ENCODE measurements at regions not wholly inside any gene's neighbourhood (a gene's known extent, or its start where the extent isn't known, plus 50 kb on each side); places are given as distances from the start of the nearest gene placed in this dataset.

- peaks cover 52% of the 10 kb centered on the region for H3K27me3 ChIP-seq (ENCODE audit: insufficient read depth, low read length)
- no peak overlapping the region for H2AFZ ChIP-seq (ENCODE audit: low read depth, low read length, poor library complexity, severe bottlenecking)
- ATAC-seq (no peak), DNase-seq (ENCODE audit: low read depth, low spot score) (no peak)
- TF ChIP-seq ATF3 (IDR thresholded peaks at IDR 0.05) (no peak), EZH2 (IDR thresholded peaks at IDR 0.05) (no peak)
- no peak overlapping the region for H3K9ac ChIP-seq (ENCODE audit: low read length)
- H3K27ac ChIP-seq (ENCODE audit: low read depth, low read length), result no peak overlapping the region
- H3K4me2 ChIP-seq (ENCODE audit: low read length), result no peak overlapping the region
- ChIA-PET RAD21 (ENCODE audit: low non-redundant PET in 1 of 2, low total read pairs in 2 of 2, uncharacterized antibody in 2 of 2, unreplicated experiment in 2 of 2) (interaction anchor here in 1 of 2 experiments (0.7 kb wide), 1 partner anchor 40 kb away, joined by 3 read pairs; no protein-coding TSS in a partner anchor), CTCF (no interaction called here), POLR2A (no interaction called here)
- no peaks in the 10 kb centered on the region for H3K4me1 ChIP-seq (ENCODE audit: control insufficient read depth in 1 of 2, insufficient read depth in 2 of 2, low read length in 2 of 2)
- no peaks in the 10 kb centered on the region for H3K79me2 ChIP-seq (ENCODE audit: insufficient read depth, low read length)
- H3K9me3 ChIP-seq (ENCODE audit: control insufficient read depth in 1 of 2, insufficient read depth in 1 of 2, low read depth in 1 of 2, low read length in 2 of 2), result no peaks in the 10 kb centered on the region
- intact Hi-C loops (cut with micrococcal nuclease), result no loop called here
- no peaks in the 10 kb centered on the region for H4K20me1 ChIP-seq (ENCODE audit: insufficient read depth)
- no TSS peak for BruUV-seq (replicated peaks)
- H3K36me3 ChIP-seq (ENCODE audit: control insufficient read depth in 1 of 2, insufficient read depth in 2 of 2, low read length in 2 of 2), result no peaks in the 10 kb centered on the region
- H3K4me3 ChIP-seq (replicated peaks in 1 of 2; ENCODE audit: low read depth in 1 of 2, low read length in 2 of 2), result no peak overlapping the region
- no peaks in the 10 kb centered on the region for H3K9me2 ChIP-seq (ENCODE audit: insufficient read depth)
Measured at GRCh38 chr12:3973973-3974644, 100.9 kb upstream of the PARP11 start.

- CTCF ChIA-PET, result no interaction called here
- no peak overlapping the region for H3K4me3 ChIP-seq (replicated peaks in 1 of 2; ENCODE audit: low read depth in 1 of 2, low read length in 2 of 2)
- no peak for ATAC-seq
- no peak overlapping the region for H3K4me2 ChIP-seq (ENCODE audit: low read length)
- intact Hi-C loops (cut with micrococcal nuclease), result no loop called here
- H3K36me3 ChIP-seq (ENCODE audit: control insufficient read depth in 1 of 2, insufficient read depth in 2 of 2, low read length in 2 of 2), result no peaks in the 10 kb centered on the region
- H3K27ac ChIP-seq (ENCODE audit: low read depth, low read length), result no peak overlapping the region
- H3K79me2 ChIP-seq (ENCODE audit: insufficient read depth, low read length), result no peaks in the 10 kb centered on the region
- H3K27me3 ChIP-seq (ENCODE audit: insufficient read depth, low read length), result peaks cover 59% of the 10 kb centered on the region
- no peak overlapping the region for H2AFZ ChIP-seq (ENCODE audit: low read depth, low read length, poor library complexity, severe bottlenecking)
- H3K4me1 ChIP-seq (ENCODE audit: control insufficient read depth in 1 of 2, insufficient read depth in 2 of 2, low read length in 2 of 2), result no peaks in the 10 kb centered on the region
- H3K9me3 ChIP-seq (ENCODE audit: control insufficient read depth in 1 of 2, insufficient read depth in 1 of 2, low read depth in 1 of 2, low read length in 2 of 2), result no peaks in the 10 kb centered on the region
- no peak overlapping the region for H3K9ac ChIP-seq (ENCODE audit: low read length)
- no TSS peak for BruUV-seq (replicated peaks)
- no peak for DNase-seq (ENCODE audit: low read depth, low spot score)
- RAD21 ChIA-PET (ENCODE audit: low non-redundant PET in 1 of 2, low total read pairs in 2 of 2, uncharacterized antibody in 2 of 2, unreplicated experiment in 2 of 2), result no interaction called here
- no peaks in the 10 kb centered on the region for H3K9me2 ChIP-seq (ENCODE audit: insufficient read depth)
- no peaks in the 10 kb centered on the region for H4K20me1 ChIP-seq (ENCODE audit: insufficient read depth)
- POLR2A ChIA-PET, result no interaction called here
- no peak for TF ChIP-seq CTCF (IDR thresholded peaks at IDR 0.05 in 2 of 3, conservative IDR thresholded peaks at IDR 0.05 in 1 of 3; ENCODE audit: borderline replicate concordance in 1 of 3, insufficient read depth in 1 of 3, low read depth in 2 of 3, low read length in 2 of 3)
- TF ChIP-seq ZBTB33 (IDR thresholded peaks at IDR 0.05; ENCODE audit: extremely low read depth, insufficient replicate concordance, low read length), result no peak
- no peak for TF ChIP-seq POLR2A (IDR thresholded peaks at IDR 0.05; ENCODE audit: borderline replicate concordance, extremely low read depth, insufficient read depth, insufficient read length)
- no peak for TF ChIP-seq EZH2 (IDR thresholded peaks at IDR 0.05)
- TF ChIP-seq RAD21 (IDR thresholded peaks at IDR 0.05; ENCODE audit: low read depth), result no peak
- no peak for TF ChIP-seq TCF7L2 (IDR thresholded peaks at IDR 0.05; ENCODE audit: borderline replicate concordance, extremely low read depth, insufficient read depth, insufficient read length)
- TF ChIP-seq ZFX (IDR thresholded peaks at IDR 0.05), result no peak
- TF ChIP-seq YY1 (IDR thresholded peaks at IDR 0.05; ENCODE audit: extremely low read depth, insufficient replicate concordance, low read depth, low read length), result no peak
- no peak for TF ChIP-seq ATF3 (IDR thresholded peaks at IDR 0.05)
- TF ChIP-seq POLR2AphosphoS5 (IDR thresholded peaks at IDR 0.05; ENCODE audit: low read depth, low read length), result no peak
Measured at GRCh38 chr12:3973269-3973884, 100.2 kb upstream of the PARP11 start.

All from HCT116 (cell line).